MCF 10A (cell line): ENCODE measurements at regions not wholly inside any gene's neighbourhood (a gene's known extent, or its start where the extent isn't known, plus 50 kb on each side); places are given as distances from the start of the nearest gene placed in this dataset.

Experiments used
- BruUV-seq: library from RNA; stranded (reverse); fragments of 400-500 nt; replicated peaks from 2 replicates; lab custom pipeline; 2021; lab: Mats Ljungman, UMichigan
- CTCF ChIA-PET: fragments of 300-600 bp; sonication (Branson Sonifier 250); formaldehyde crosslinking; extraction: SDS; loops from one replicate; lab custom pipeline; 2021; ENCODE audit warnings: antibody characterized with exemption, inconsistent platforms; lab: Yijun Ruan, JAX
- POLR2A ChIA-PET: fragments of 300-600, 350-650 bp; sonication (Branson Sonifier 250); formaldehyde crosslinking; extraction: SDS; loops from one replicate; lab custom pipeline; 2020; ENCODE audit warnings: antibody characterized with exemption, inconsistent platforms; lab: Yijun Ruan, JAX
- DNase-seq: peaks from one replicate; pipeline ENCODE4 v3.0.0-alpha.2; 2018; ENCODE audit not compliant: unreplicated experiment
- H3K27ac Mint-ChIP-seq: one replicate; pipeline ENCODE4 v1.8.0; 2022; ENCODE audit warnings: mild to moderate bottlenecking, low read depth, mixed read lengths; ENCODE audit not compliant: unreplicated experiment
- H3K27me3 Mint-ChIP-seq: one replicate; pipeline ENCODE4 v1.8.0; 2022; ENCODE audit warnings: mixed read lengths; ENCODE audit not compliant: insufficient read depth, unreplicated experiment
- H3K36me3 Mint-ChIP-seq: one replicate; pipeline ENCODE4 v1.8.0; 2022; ENCODE audit warnings: mild to moderate bottlenecking, moderate library complexity, mixed read lengths; ENCODE audit not compliant: insufficient read depth, unreplicated experiment
- H3K4me1 Mint-ChIP-seq: one replicate; pipeline ENCODE4 v1.8.0; 2022; ENCODE audit warnings: mixed read lengths; ENCODE audit not compliant: insufficient read depth, unreplicated experiment
- H3K4me3 Mint-ChIP-seq: one replicate; pipeline ENCODE4 v1.8.0; 2022; ENCODE audit warnings: mild to moderate bottlenecking, moderate library complexity, mixed read lengths; ENCODE audit not compliant: unreplicated experiment
- H3K9me3 Mint-ChIP-seq: one replicate; pipeline ENCODE4 v1.8.0; 2022; ENCODE audit warnings: mixed read lengths; ENCODE audit not compliant: unreplicated experiment
- CTCF ChIP-seq: fragments of 200-600 bp; IDR thresholded peaks from one replicate; pipeline ENCODE4 v1.8.0; 2022; ENCODE audit warnings: antibody characterized with exemption, mild to moderate bottlenecking; ENCODE audit not compliant: unreplicated experiment
- intact Hi-C: fragments of 100-400 bp; cut with micrococcal nuclease; formaldehyde crosslinking; loops from 2 replicates; pipeline ENCODE4 v1.14.1; 2022

GRCh38 chr5:93303291-93303691 lies 277.7 kb downstream of the NR2F1-AS1 start:
- intact Hi-C loops: no loop called here
- Mint-ChIP-seq H3K4me3 (no peak overlapping the region), H3K27ac (no peak overlapping the region), H3K4me1 (peaks cover 23% of the 10 kb centered on the region), H3K9me3 (no peaks in the 10 kb centered on the region), H3K27me3 (no peaks in the 10 kb centered on the region), H3K36me3 (no peaks in the 10 kb centered on the region)
- BruUV-seq: no TSS peak
- ChIA-PET POLR2A (no interaction called here), CTCF (no interaction called here)
- TF ChIP-seq CTCF: no peak
- DNase-seq: no peak

GRCh38 chr5:93302711-93303110 lies 278.3 kb downstream of the NR2F1-AS1 start:
- intact Hi-C loops: no loop called here
- H3K36me3 Mint-ChIP-seq: no peaks in the 10 kb centered on the region
- no peak for DNase-seq
- H3K9me3 Mint-ChIP-seq: no peaks in the 10 kb centered on the region
- BruUV-seq: no TSS peak
- no peak overlapping the region for H3K4me3 Mint-ChIP-seq
- H3K4me1 Mint-ChIP-seq: peaks cover 17% of the 10 kb centered on the region
- CTCF ChIA-PET: no interaction called here
- TF ChIP-seq CTCF: no peak
- H3K27me3 Mint-ChIP-seq: no peaks in the 10 kb centered on the region
- no peak overlapping the region for H3K27ac Mint-ChIP-seq
- POLR2A ChIA-PET: no interaction called here

GRCh38 chr5:93300945-93301344 lies 280.1 kb downstream of the NR2F1-AS1 start:
- CTCF ChIA-PET: interaction anchor here (0.7 kb wide), 1 partner anchor 1318 kb away, joined by 3 read pairs; the partner anchor contains the start of genes KIAA0825 and SLF1
- no TSS peak for BruUV-seq
- H3K4me1 Mint-ChIP-seq: peaks cover 6% of the 10 kb centered on the region
- no peak overlapping the region for H3K27ac Mint-ChIP-seq
- no peaks in the 10 kb centered on the region for H3K36me3 Mint-ChIP-seq
- POLR2A ChIA-PET: no interaction called here
- no peaks in the 10 kb centered on the region for H3K9me3 Mint-ChIP-seq
- no peak for TF ChIP-seq CTCF
- no peak overlapping the region for H3K4me3 Mint-ChIP-seq
- intact Hi-C loops: no loop called here
- DNase-seq: no peak
- no peaks in the 10 kb centered on the region for H3K27me3 Mint-ChIP-seq

GRCh38 chr5:93300309-93300923 lies 280.6 kb downstream of the NR2F1-AS1 start:
- no peaks in the 10 kb centered on the region for H3K36me3 Mint-ChIP-seq
- H3K4me3 Mint-ChIP-seq: no peak overlapping the region
- ChIA-PET POLR2A (no interaction called here), CTCF (interaction anchor here (0.7 kb wide), 1 partner anchor 1318 kb away, joined by 3 read pairs; the partner anchor contains the start of genes KIAA0825 and SLF1)
- intact Hi-C loops: no loop called here
- no peaks in the 10 kb centered on the region for H3K27me3 Mint-ChIP-seq
- H3K27ac Mint-ChIP-seq: no peak overlapping the region
- TF ChIP-seq CTCF: no peak
- BruUV-seq: no TSS peak
- DNase-seq: no peak
- H3K9me3 Mint-ChIP-seq: no peaks in the 10 kb centered on the region
- H3K4me1 Mint-ChIP-seq: peaks cover 11% of the 10 kb centered on the region
